ENCODE measurements at regions not wholly inside any gene's neighbourhood (a gene's known extent, or its start where the extent isn't known, plus 50 kb on each side); places are given as distances from the start of the nearest gene placed in this dataset.

DNA sequence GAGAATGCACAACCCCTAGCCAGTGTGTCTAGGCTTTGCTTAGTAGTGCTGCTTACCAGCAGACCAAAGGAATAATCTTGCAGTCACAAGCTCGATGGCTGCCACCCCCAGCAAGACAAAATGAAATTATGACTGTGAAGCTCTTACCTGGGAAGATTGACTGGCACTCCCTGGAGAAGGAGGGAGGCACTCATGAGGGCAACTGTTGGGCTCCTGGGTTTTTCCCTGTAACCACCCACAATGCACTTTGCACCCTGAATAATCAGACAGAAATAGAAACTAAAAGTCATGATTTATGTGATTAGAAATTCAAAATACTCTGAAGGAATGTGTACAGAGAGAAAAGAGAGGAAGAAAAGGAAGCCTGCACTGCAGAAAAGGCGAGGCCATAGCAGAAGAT, 144.3 kb upstream of the DGKB start:
- peaks cover 9% of the 10 kb centered on the region for H3K9me3 Mint-ChIP-seq (ENCODE audit: unreplicated experiment)
- no peaks in the 10 kb centered on the region for H3K36me3 Mint-ChIP-seq (ENCODE audit: unreplicated experiment)
- H3K27ac Mint-ChIP-seq (ENCODE audit: unreplicated experiment) = peak overlapping the region; percentile 74
- H3K27me3 Mint-ChIP-seq (ENCODE audit: unreplicated experiment) = peaks cover 10% of the 10 kb centered on the region
- peaks cover 34% of the 10 kb centered on the region for H3K4me1 Mint-ChIP-seq (ENCODE audit: low read depth, unreplicated experiment)
- DNase-seq = no peak
- H3K4me3 Mint-ChIP-seq (ENCODE audit: unreplicated experiment) = no peak overlapping the region
- no peak for TF ChIP-seq CTCF (IDR thresholded peaks at IDR 0.05; ENCODE audit: partially characterized antibody, unreplicated experiment)

- H3K27me3 Mint-ChIP-seq (ENCODE audit: unreplicated experiment) = peaks cover 9% of the 10 kb centered on the region
- no peak overlapping the region for H3K4me3 Mint-ChIP-seq (ENCODE audit: unreplicated experiment)
- no peak for TF ChIP-seq CTCF (IDR thresholded peaks at IDR 0.05; ENCODE audit: partially characterized antibody, unreplicated experiment)
- no peaks in the 10 kb centered on the region for H3K36me3 Mint-ChIP-seq (ENCODE audit: unreplicated experiment)
- no peak for DNase-seq
- H3K27ac Mint-ChIP-seq (ENCODE audit: unreplicated experiment) = no peak overlapping the region
- H3K9me3 Mint-ChIP-seq (ENCODE audit: unreplicated experiment) = peaks cover 9% of the 10 kb centered on the region
- H3K4me1 Mint-ChIP-seq (ENCODE audit: low read depth, unreplicated experiment) = peaks cover 35% of the 10 kb centered on the region
Measured at GRCh38 chr7:15043931-15044330, 141.4 kb upstream of the DGKB start.

DNA sequence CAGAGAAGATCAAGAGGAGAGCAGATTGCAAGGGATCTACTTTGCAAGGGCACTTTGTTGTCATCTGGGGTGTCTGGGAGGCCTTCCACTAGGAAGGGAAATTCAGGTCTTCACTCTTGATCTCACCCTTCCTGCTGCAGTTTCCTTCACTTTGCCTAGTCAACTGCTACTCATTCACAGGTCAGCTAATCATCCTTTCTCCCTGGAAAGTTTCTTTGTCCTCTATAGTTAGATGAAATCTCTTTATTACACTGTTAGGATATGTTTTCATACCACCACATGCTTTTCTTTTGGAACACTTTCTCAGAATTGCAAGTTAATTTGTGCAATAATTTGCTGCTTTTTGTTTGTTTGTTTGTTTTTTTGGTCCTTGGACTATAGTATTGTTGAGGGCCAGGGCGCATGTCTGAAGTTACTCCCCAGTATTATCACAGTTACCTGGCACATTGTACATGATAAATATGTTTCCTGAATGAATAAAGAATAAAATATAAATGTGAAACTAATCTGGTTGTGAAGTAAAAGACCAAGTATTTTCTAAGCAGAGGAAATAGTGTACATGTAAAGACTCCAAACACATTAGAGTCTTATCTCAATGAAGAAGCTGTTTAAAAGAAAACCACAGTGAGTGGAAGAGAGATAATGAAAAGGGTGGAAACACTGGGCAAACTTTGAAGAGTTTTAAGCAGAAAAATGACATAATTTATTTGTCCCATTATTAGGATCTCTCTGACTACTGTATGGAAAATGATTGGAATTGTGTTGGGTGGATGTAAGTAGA, 139.9 kb upstream of the DGKB start:
- DNase-seq = no peak
- no peak overlapping the region for H3K4me3 Mint-ChIP-seq (ENCODE audit: unreplicated experiment)
- H3K27ac Mint-ChIP-seq (ENCODE audit: unreplicated experiment) = no peak overlapping the region
- TF ChIP-seq CTCF (IDR thresholded peaks at IDR 0.05; ENCODE audit: partially characterized antibody, unreplicated experiment) = no peak
- peaks cover 9% of the 10 kb centered on the region for H3K27me3 Mint-ChIP-seq (ENCODE audit: unreplicated experiment)
- H3K9me3 Mint-ChIP-seq (ENCODE audit: unreplicated experiment) = peaks cover 10% of the 10 kb centered on the region
- no peaks in the 10 kb centered on the region for H3K36me3 Mint-ChIP-seq (ENCODE audit: unreplicated experiment)
- peaks cover 33% of the 10 kb centered on the region for H3K4me1 Mint-ChIP-seq (ENCODE audit: low read depth, unreplicated experiment)

DNA sequence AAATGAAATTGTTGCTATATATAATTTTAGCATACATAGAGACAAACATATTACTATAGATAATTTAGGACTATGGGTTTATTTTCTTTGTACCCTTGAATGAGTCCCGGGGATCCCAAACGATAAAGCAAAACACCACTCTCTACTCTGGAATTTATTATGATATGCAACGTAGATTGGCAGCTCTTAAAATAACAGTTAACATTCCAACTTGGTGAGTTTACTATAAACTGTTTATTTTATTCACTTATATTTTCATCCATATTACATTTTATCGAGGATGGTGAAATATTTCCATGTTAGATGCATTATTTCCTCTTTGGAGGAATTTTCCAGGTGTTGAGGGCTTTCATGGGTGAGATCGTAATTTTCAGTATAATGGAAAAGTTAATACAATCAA, 138.7 kb upstream of the DGKB start:
- peaks cover 10% of the 10 kb centered on the region for H3K9me3 Mint-ChIP-seq (ENCODE audit: unreplicated experiment)
- TF ChIP-seq CTCF (IDR thresholded peaks at IDR 0.05; ENCODE audit: partially characterized antibody, unreplicated experiment) = no peak
- H3K4me3 Mint-ChIP-seq (ENCODE audit: unreplicated experiment) = no peak overlapping the region
- no peak for DNase-seq
- H3K27ac Mint-ChIP-seq (ENCODE audit: unreplicated experiment) = no peak overlapping the region
- H3K4me1 Mint-ChIP-seq (ENCODE audit: low read depth, unreplicated experiment) = peaks cover 24% of the 10 kb centered on the region
- peaks cover 9% of the 10 kb centered on the region for H3K27me3 Mint-ChIP-seq (ENCODE audit: unreplicated experiment)
- no peaks in the 10 kb centered on the region for H3K36me3 Mint-ChIP-seq (ENCODE audit: unreplicated experiment)

DNA sequence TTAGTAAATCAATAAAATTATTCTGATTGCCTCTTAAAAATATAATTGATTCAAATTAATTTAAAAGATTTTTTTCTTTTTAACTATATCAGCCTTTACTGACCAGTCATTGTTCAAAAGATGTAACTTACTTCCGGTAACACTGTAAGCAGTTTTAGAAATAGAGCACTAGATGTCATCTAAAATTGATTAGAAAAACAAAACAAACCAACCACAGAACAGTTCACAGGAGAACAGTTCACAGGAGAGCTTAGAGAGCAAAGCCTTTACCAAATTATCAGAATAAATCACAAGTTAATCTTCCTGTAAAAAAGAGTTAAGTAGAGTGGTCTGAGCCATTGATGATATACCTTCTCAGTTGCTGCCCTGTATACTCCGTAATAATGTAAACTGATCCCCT, 133.3 kb upstream of the DGKB start:
- no peak for TF ChIP-seq CTCF (IDR thresholded peaks at IDR 0.05; ENCODE audit: partially characterized antibody, unreplicated experiment)
- DNase-seq = no peak
- Mint-ChIP-seq H3K9me3 (ENCODE audit: unreplicated experiment) (peaks cover 6% of the 10 kb centered on the region), H3K4me1 (ENCODE audit: low read depth, unreplicated experiment) (peaks cover 11% of the 10 kb centered on the region), H3K27me3 (ENCODE audit: unreplicated experiment) (no peaks in the 10 kb centered on the region), H3K4me3 (ENCODE audit: unreplicated experiment) (no peak overlapping the region), H3K36me3 (ENCODE audit: unreplicated experiment) (no peaks in the 10 kb centered on the region), H3K27ac (ENCODE audit: unreplicated experiment) (no peak overlapping the region)

Data from glutamatergic neuron (in vitro differentiated cells).